ENCODE measurements at regions not wholly inside any gene's neighbourhood (a gene's known extent, or its start where the extent isn't known, plus 50 kb on each side); places are given as distances from the start of the nearest gene placed in this dataset.
"Not testable (repeated sequence)": the region's sequence is repeated elsewhere in the genome, so short reads cannot be mapped to it uniquely, and the experiment has no call there.

- H3K4me3 Mint-ChIP-seq = no peak overlapping the region
- no peak for ATAC-seq
- no peak for DNase-seq
- CTCF ChIA-PET = no interaction called here
- TF ChIP-seq CTCF (IDR thresholded peaks at IDR 0.05) = no peak
- H3K27ac Mint-ChIP-seq = no peak overlapping the region
- intact Hi-C loops (cut with micrococcal nuclease) = no loop called here
- H3K36me3 Mint-ChIP-seq (ENCODE audit: low read depth) = no peaks in the 10 kb centered on the region
- H3K27me3 Mint-ChIP-seq = peaks cover 2% of the 10 kb centered on the region
- POLR2A ChIA-PET = no interaction called here
- no peaks in the 10 kb centered on the region for H3K4me1 Mint-ChIP-seq (ENCODE audit: low read depth)
- peaks cover 3% of the 10 kb centered on the region for H3K9me3 Mint-ChIP-seq
These were observed 93.1 kb upstream of the TRPC7 start for GRCh38 chr5:136458481-136458880.

- Mint-ChIP-seq H3K4me3 (no peak overlapping the region), H3K4me1 (ENCODE audit: low read depth) (no peaks in the 10 kb centered on the region), H3K27me3 (peaks cover 1% of the 10 kb centered on the region), H3K27ac (no peak overlapping the region), H3K36me3 (ENCODE audit: low read depth) (no peaks in the 10 kb centered on the region), H3K9me3 (peaks cover 2% of the 10 kb centered on the region)
- DNase-seq (no peak), ATAC-seq (no peak)
- POLR2A ChIA-PET = no interaction called here
- CTCF ChIA-PET = no interaction called here
- TF ChIP-seq CTCF (IDR thresholded peaks at IDR 0.05) = no peak
- intact Hi-C loops (cut with micrococcal nuclease) = no loop called here
These were observed 92.2 kb upstream of the TRPC7 start for GRCh38 chr5:136457390-136458013.

- no peak overlapping the region for H3K27ac Mint-ChIP-seq
- no peaks in the 10 kb centered on the region for H3K36me3 Mint-ChIP-seq (ENCODE audit: low read depth)
- no peaks in the 10 kb centered on the region for H3K4me1 Mint-ChIP-seq (ENCODE audit: low read depth)
- intact Hi-C loops (cut with micrococcal nuclease) = no loop called here
- H3K4me3 Mint-ChIP-seq = no peak overlapping the region
- POLR2A ChIA-PET = interaction anchor here (0.6 kb wide), 1 partner anchor 227 kb away, joined by 3 read pairs; no protein-coding TSS in a partner anchor
- no peak for DNase-seq
- ATAC-seq = no peak
- peaks cover 6% of the 10 kb centered on the region for H3K9me3 Mint-ChIP-seq
- no peak for TF ChIP-seq CTCF (IDR thresholded peaks at IDR 0.05)
- no peaks in the 10 kb centered on the region for H3K27me3 Mint-ChIP-seq
- CTCF ChIA-PET = no interaction called here
These were observed 90.1 kb upstream of the TRPC7 start for GRCh38 chr5:136455409-136455808.

- TF ChIP-seq CTCF (IDR thresholded peaks at IDR 0.05) = no peak
- H3K36me3 Mint-ChIP-seq (ENCODE audit: low read depth) = no peaks in the 10 kb centered on the region
- no peak overlapping the region for H3K27ac Mint-ChIP-seq
- ChIA-PET CTCF (no interaction called here), POLR2A (no interaction called here)
- H3K4me3 Mint-ChIP-seq = no peak overlapping the region
- DNase-seq (no peak), ATAC-seq (no peak)
- no peaks in the 10 kb centered on the region for H3K27me3 Mint-ChIP-seq
- peaks cover 8% of the 10 kb centered on the region for H3K9me3 Mint-ChIP-seq
- intact Hi-C loops (cut with micrococcal nuclease) = no loop called here
- no peaks in the 10 kb centered on the region for H3K4me1 Mint-ChIP-seq (ENCODE audit: low read depth)
These were observed 88.8 kb upstream of the TRPC7 start for GRCh38 chr5:136453986-136454758.

GRCh38 chr5:136453199-136453598, 87.9 kb upstream of the TRPC7 start:
- no peaks in the 10 kb centered on the region for H3K27me3 Mint-ChIP-seq
- no peak for DNase-seq
- CTCF ChIA-PET = no interaction called here
- POLR2A ChIA-PET = no interaction called here
- no peaks in the 10 kb centered on the region for H3K36me3 Mint-ChIP-seq (ENCODE audit: low read depth)
- H3K4me1 Mint-ChIP-seq (ENCODE audit: low read depth) = no peaks in the 10 kb centered on the region
- intact Hi-C loops (cut with micrococcal nuclease) = no loop called here
- H3K4me3 Mint-ChIP-seq = no peak overlapping the region
- no peak overlapping the region for H3K27ac Mint-ChIP-seq
- TF ChIP-seq CTCF (IDR thresholded peaks at IDR 0.05) = no peak
- no peak for ATAC-seq
- peaks cover 8% of the 10 kb centered on the region for H3K9me3 Mint-ChIP-seq

- H3K27ac Mint-ChIP-seq; H3K4me1 Mint-ChIP-seq (ENCODE audit: low read depth); H3K4me3 Mint-ChIP-seq; H3K36me3 Mint-ChIP-seq (ENCODE audit: low read depth); intact Hi-C loops (cut with micrococcal nuclease); ATAC-seq; POLR2A ChIA-PET; DNase-seq; H3K27me3 Mint-ChIP-seq; H3K9me3 Mint-ChIP-seq: not testable (repeated sequence)
- CTCF ChIA-PET = interaction anchor here (0.9 kb wide), 1 partner anchor 37 kb away, joined by 3 read pairs; no protein-coding TSS in a partner anchor
These were observed 82.2 kb upstream of the TRPC7 start for GRCh38 chr5:136447576-136447975.
